Astrocyte (in vitro differentiated cells and primary cell): ENCODE measurements at regions not wholly inside any gene's neighbourhood (a gene's known extent, or its start where the extent isn't known, plus 50 kb on each side); places are given as distances from the start of the nearest gene placed in this dataset.
"Not testable (repeated sequence)": the region's sequence is repeated elsewhere in the genome, so short reads cannot be mapped to it uniquely, and the experiment has no call there.

ENCODE experiments used
- CTCF ChIP-seq: IDR thresholded peaks from 2 replicates; pipeline ENCODE4 v1.5.1; 2011; ENCODE audit warnings: low read depth, mild to moderate bottlenecking, inconsistent platforms, low read length, moderate library complexity; ENCODE audit not compliant: insufficient read depth
- EZH2 ChIP-seq: IDR thresholded peaks from 2 replicates; pipeline ENCODE4 v1.6.1; 2012; ENCODE audit warnings: mild to moderate bottlenecking, low read length, inconsistent platforms; ENCODE audit not compliant: insufficient read depth

- not testable (repeated sequence) for TF ChIP-seq CTCF, EZH2
These were observed 64.5 kb upstream of the CCNY start for GRCh38 chr10:35271859-35272165.
